ENCODE measurements at regions not wholly inside any gene's neighbourhood (a gene's known extent, or its start where the extent isn't known, plus 50 kb on each side); places are given as distances from the start of the nearest gene placed in this dataset.

DNA sequence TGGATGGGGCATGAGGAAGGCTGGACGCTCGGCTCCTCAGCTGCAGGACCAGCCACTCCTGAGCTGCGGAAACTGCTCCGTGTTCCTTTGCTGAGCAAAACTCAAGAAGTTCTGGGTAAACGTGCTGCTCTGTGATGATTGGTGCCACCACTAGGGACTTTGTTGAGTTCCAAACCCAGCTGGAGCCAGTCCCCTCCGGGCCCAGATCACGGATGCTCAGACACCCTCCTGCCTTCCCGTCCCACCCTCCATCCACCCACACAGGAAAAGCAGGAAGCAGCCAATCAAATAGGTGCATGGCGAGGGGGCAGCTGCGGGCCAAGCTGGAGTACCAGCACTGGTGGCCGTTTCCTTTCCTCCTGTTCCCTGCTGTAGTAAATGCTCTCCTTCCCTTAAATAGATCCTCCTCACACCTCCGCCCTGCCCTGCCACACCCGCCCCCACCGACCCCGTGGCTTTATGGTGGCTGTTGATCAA, 68.0 kb downstream of the ADRA2C start:
- no peak for DNase-seq
- intact Hi-C loops (cut with micrococcal nuclease), result no loop called here
- no peaks in the 10 kb centered on the region for H3K9me3 ChIP-seq (replicated peaks)
- peaks cover 86% of the 10 kb centered on the region for H3K27me3 ChIP-seq (ENCODE audit: low read depth)
- H3K36me3 ChIP-seq, result no peaks in the 10 kb centered on the region
- H3K27ac ChIP-seq (replicated peaks), result no peak overlapping the region
- TF ChIP-seq, protein P1, sequence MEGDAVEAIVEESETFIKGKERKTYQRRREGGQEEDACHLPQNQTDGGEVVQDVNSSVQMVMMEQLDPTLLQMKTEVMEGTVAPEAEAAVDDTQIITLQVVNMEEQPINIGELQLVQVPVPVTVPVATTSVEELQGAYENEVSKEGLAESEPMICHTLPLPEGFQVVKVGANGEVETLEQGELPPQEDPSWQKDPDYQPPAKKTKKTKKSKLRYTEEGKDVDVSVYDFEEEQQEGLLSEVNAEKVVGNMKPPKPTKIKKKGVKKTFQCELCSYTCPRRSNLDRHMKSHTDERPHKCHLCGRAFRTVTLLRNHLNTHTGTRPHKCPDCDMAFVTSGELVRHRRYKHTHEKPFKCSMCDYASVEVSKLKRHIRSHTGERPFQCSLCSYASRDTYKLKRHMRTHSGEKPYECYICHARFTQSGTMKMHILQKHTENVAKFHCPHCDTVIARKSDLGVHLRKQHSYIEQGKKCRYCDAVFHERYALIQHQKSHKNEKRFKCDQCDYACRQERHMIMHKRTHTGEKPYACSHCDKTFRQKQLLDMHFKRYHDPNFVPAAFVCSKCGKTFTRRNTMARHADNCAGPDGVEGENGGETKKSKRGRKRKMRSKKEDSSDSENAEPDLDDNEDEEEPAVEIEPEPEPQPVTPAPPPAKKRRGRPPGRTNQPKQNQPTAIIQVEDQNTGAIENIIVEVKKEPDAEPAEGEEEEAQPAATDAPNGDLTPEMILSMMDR (IDR thresholded peaks at IDR 0.05; ENCODE audit: borderline replicate concordance), result no peak
- H3K4me1 ChIP-seq, result no peaks in the 10 kb centered on the region
- H3K4me3 ChIP-seq, result no peak overlapping the region

DNA sequence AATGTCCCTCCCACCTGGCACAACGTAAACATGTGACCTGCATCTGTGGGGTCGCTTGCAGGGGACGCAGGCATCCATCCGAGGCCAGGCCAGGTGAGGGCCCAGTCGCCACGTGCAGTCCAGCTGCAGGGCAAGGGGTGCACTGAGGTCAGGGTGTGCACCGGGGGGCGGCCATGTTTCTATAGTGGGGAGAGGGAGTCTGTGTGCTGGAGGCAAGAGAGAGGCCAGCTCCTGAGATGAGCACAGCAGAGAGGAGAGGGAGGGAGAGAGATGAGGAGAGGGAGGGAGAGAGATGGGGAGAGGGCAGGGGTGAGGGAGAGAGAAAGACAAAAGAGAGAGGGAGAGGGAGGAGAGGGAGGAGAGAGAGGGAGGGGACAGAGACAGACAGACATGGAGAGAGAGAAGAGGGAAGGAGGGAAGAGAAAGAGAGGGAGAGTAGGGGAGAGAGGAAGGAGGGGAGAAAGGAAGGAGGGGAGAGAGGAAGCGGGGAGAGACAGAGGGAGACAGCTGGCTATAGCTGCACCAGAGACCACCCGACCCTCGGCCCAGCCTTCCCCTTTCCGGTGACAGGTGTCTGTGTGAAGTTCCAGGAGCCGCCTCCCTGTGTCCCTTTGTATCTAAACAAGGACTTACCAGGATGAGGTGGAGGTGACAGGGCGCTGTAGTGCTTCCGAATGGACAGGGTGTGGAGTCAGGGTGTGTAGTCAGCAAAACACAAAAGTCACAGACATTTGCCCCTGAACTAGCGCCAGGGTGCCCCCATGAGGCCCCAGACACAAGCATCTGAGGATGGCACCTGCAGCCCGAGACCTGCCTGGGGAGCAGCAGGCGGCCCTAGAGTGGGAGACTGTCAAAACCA, 68.7 kb downstream of the ADRA2C start:
- TF ChIP-seq, protein P1 (IDR thresholded peaks at IDR 0.05; ENCODE audit: borderline replicate concordance), result no peak
- DNase-seq, result no peak
- H3K9me3 ChIP-seq (replicated peaks), result no peaks in the 10 kb centered on the region
- no peaks in the 10 kb centered on the region for H3K36me3 ChIP-seq
- no peak overlapping the region for H3K27ac ChIP-seq (replicated peaks)
- no peaks in the 10 kb centered on the region for H3K4me1 ChIP-seq
- no peak overlapping the region for H3K4me3 ChIP-seq
- intact Hi-C loops (cut with micrococcal nuclease), result no loop called here
- H3K27me3 ChIP-seq (ENCODE audit: low read depth), result peaks cover 79% of the 10 kb centered on the region

DNA sequence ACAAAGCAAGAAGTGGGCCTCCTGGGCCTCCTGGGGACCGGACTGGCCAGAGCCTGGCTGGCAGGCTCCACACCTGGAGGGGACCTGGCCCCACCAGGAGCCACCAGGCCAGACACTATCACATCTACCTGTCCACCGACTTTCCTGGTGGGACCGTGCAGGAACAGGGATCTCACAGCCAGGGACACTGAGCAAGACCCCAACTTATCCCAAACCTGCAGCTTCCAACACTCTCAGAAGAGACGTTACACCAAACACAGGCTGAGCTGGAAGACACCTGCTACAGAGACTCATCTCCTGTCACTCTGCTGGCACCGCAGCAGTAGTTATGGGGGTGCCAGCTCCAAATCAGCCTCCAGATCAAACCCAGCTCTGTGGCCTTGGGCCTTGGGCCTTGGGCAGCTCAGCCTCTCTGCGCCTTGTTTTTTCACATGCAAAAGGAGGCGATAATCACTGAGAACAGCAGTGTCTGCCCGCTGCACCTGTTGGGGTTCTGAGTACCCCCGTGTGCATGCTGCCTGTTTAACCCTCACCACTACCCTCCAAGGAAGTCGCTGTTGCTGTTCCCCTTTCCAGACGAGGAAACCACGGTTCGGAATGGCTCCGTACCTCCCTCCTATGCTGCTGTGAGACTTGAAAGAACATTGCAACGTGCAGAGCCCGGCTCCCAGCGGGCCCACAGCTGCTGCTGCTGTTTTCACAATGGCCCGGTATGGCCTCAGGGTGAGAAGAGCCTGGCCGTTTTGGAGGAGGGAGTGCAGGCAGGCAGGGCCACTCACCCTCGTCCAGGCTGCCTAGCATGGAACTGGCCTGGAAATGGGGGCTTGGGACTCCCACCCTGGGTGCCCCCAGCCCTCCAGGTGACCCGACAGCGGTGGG, 69.6 kb downstream of the ADRA2C start:
- TF ChIP-seq, protein P1 (IDR thresholded peaks at IDR 0.05; ENCODE audit: borderline replicate concordance), result no peak
- Histone ChIP-seq H3K36me3 (no peaks in the 10 kb centered on the region), H3K4me1 (no peaks in the 10 kb centered on the region), H3K27ac (replicated peaks) (no peak overlapping the region), H3K4me3 (no peak overlapping the region), H3K27me3 (ENCODE audit: low read depth) (peaks cover 72% of the 10 kb centered on the region), H3K9me3 (replicated peaks) (no peaks in the 10 kb centered on the region)
- DNase-seq, result no peak
- intact Hi-C loops (cut with micrococcal nuclease), result no loop called here

DNA sequence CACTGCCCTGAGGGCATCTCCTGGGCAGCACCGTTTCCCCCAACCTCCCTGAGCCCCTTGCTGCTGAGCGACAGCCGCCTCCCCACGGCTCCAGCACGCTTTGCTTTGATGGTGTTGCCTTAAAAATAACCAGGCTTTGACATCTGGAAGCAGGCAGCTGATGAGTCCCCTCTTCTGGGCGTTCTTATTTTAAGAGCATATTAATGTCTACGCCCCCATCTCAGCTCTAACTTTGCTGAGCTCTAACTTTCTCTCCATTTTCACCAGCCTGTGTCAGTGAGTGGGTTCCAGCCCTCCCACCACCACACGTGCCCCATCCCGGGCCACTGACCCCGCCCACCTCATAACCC, 70.2 kb downstream of the ADRA2C start:
- no peak overlapping the region for H3K27ac ChIP-seq (replicated peaks)
- H3K4me1 ChIP-seq, result no peaks in the 10 kb centered on the region
- no peak for DNase-seq
- no peaks in the 10 kb centered on the region for H3K36me3 ChIP-seq
- no peaks in the 10 kb centered on the region for H3K9me3 ChIP-seq (replicated peaks)
- peaks cover 72% of the 10 kb centered on the region for H3K27me3 ChIP-seq (ENCODE audit: low read depth)
- TF ChIP-seq, protein P1 (IDR thresholded peaks at IDR 0.05; ENCODE audit: borderline replicate concordance), result no peak
- no peak overlapping the region for H3K4me3 ChIP-seq
- intact Hi-C loops (cut with micrococcal nuclease), result no loop called here

DNA sequence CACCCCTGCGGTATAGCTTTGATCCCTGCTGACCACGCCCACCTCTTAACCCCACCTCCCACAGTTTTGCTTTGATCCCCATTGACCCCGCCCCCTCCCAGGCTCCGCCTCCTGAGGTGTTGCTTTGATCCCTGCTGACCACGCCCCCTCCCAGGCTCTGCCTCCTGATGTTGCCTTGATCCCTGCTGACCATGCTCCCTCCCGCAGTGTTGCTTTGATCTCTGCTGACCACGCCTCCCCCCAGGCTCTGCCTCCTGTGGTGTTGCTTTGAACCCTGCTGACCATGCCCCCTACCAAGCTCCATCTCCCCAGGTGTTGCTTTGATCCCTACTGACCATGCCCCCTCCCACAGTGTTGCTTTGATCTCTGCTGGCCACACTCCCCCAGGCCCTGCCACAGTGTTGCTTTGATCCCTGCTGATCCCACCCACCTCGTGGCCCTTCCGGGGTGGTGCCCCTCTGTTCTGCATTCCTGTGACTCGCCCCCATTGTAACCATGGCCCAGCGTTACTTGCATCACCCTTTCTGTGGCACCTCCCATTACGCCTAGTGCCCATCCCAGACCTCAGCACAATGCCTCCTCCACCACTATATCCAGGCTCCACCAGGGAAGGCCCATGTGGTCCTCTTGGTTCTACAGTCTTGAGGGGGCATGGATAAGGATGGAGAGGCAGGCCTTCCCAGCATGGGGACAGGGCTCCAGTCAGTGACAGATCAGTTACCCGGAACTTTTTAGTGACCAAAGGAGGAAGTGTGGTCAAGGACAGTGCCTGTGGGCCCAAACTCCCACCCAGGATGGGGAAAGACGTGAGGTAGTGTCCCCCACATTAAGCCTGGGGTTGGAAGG, 70.8 kb downstream of the ADRA2C start:
- TF ChIP-seq, protein P1 (IDR thresholded peaks at IDR 0.05; ENCODE audit: borderline replicate concordance), result no peak
- intact Hi-C loops (cut with micrococcal nuclease), result no loop called here
- Histone ChIP-seq H3K27ac (replicated peaks) (no peak overlapping the region), H3K27me3 (ENCODE audit: low read depth) (peaks cover 78% of the 10 kb centered on the region), H3K4me3 (no peak overlapping the region), H3K9me3 (replicated peaks) (no peaks in the 10 kb centered on the region), H3K4me1 (no peaks in the 10 kb centered on the region), H3K36me3 (no peaks in the 10 kb centered on the region)
- DNase-seq, result no peak

Data from left ventricle myocardium inferior (tissue), 1 donor.